SK-N-SH (cell line): ENCODE measurements at regions not wholly inside any gene's neighbourhood (a gene's known extent, or its start where the extent isn't known, plus 50 kb on each side); places are given as distances from the start of the nearest gene placed in this dataset.

Source experiments
- CTCF ChIA-PET: fragments of 300-600, 350-600 bp; formaldehyde crosslinking; extraction: SDS; loops from one replicate; lab custom pipeline; 2021; lab: Yijun Ruan, JAX
- POLR2A ChIA-PET: fragments of 350-600 bp; sonication (Branson Sonifier 250); formaldehyde crosslinking; extraction: SDS; loops from one replicate; lab custom pipeline; 2020; ENCODE audit warnings: antibody characterized with exemption, inconsistent platforms; lab: Yijun Ruan, JAX
- DNase-seq: peaks from one replicate; pipeline ENCODE4 v3.0.0; 2012
- H2AFZ ChIP-seq: fragments of 200-600 bp; sonication (generic); 2 replicates; pipeline ENCODE4 v1.8.1; 2016; ENCODE audit warnings: antibody characterized with exemption, mild to moderate bottlenecking, low read depth
- H3F3A ChIP-seq: fragments of 200-600 bp; sonication (generic); replicated peaks from 2 replicates; pipeline ENCODE3; 2016; ENCODE audit warnings: antibody characterized with exemption, mild to moderate bottlenecking; ENCODE audit not compliant: insufficient read depth
- H3K27ac ChIP-seq, 2 experiments: fragments of 200-500 bp in 1 of 2; fragments of 200-600 bp in 1 of 2; sonication (Bioruptor generic) in 1 of 2; sonication (generic), shearing (Covaris generic) in 1 of 2; 2 replicates each; pipeline versions ENCODE4 v1.5.1 to v1.6.1; 2014 to 2016; ENCODE audit warnings: low read depth in 2 of 2, inconsistent platforms in 1 of 2, low read length in 1 of 2, mild to moderate bottlenecking in 1 of 2, mixed read lengths in 1 of 2
- H3K27me3 ChIP-seq: fragments of 200-600 bp; sonication (generic), shearing (Covaris generic); 2 replicates; pipeline ENCODE4 v1.6.1; 2016; ENCODE audit warnings: mixed run types; ENCODE audit not compliant: insufficient read depth
- H3K36me3 ChIP-seq, 2 experiments: fragments of 200-500 bp in 1 of 2; fragments of 200-600 bp in 1 of 2; sonication (Bioruptor generic) in 1 of 2; sonication (generic) in 1 of 2; replicated peaks in 1 of 2; 2 replicates each; pipeline versions ENCODE3 to v1.5.1; 2014 to 2016; ENCODE audit warnings: low read length in 1 of 2, mild to moderate bottlenecking in 1 of 2; ENCODE audit not compliant: insufficient read depth in 2 of 2, control insufficient read depth in 1 of 2
- H3K4me1 ChIP-seq, 2 experiments: fragments of 200-500 bp in 1 of 2; fragments of 200-600 bp in 1 of 2; sonication (Bioruptor generic) in 1 of 2; sonication (generic), shearing (Covaris generic) in 1 of 2; 2 replicates each; pipeline versions ENCODE4 v1.5.1 to v1.6.1; 2014 to 2016; ENCODE audit warnings: low read depth in 1 of 2, low read length in 1 of 2, mixed run types in 1 of 2; ENCODE audit not compliant: insufficient read depth in 2 of 2, control insufficient read depth in 1 of 2
- H3K4me2 ChIP-seq: fragments of 200-600 bp; sonication (generic), shearing (Covaris generic); 2 replicates; pipeline ENCODE4 v1.6.1; 2017; ENCODE audit warnings: mixed run types
- H3K4me3 ChIP-seq, 2 experiments: fragments of 200-500 bp in 1 of 2; fragments of 200-600 bp in 1 of 2; sonication (Bioruptor generic) in 1 of 2; sonication (generic), shearing (Covaris generic) in 1 of 2; 2 replicates each; pipeline versions ENCODE4 v1.5.1 to v1.8.1; 2014 to 2016; ENCODE audit warnings: low read depth in 2 of 2, inconsistent platforms in 1 of 2, low read length in 1 of 2, mild to moderate bottlenecking in 1 of 2, mixed read lengths in 1 of 2, moderate library complexity in 1 of 2
- H3K79me2 ChIP-seq: fragments of 200-600 bp; sonication (generic); 2 replicates; pipeline ENCODE4 v1.8.1; 2017; ENCODE audit warnings: mild to moderate bottlenecking; ENCODE audit not compliant: insufficient read depth
- H3K9ac ChIP-seq: fragments of 200-600 bp; sonication (generic); 2 replicates; pipeline ENCODE4 v1.6.1; 2017; ENCODE audit warnings: mixed run types
- H3K9me2 ChIP-seq: fragments of 200-600 bp; sonication (generic); 2 replicates; pipeline ENCODE4 v1.6.1; 2017; ENCODE audit warnings: mixed run types
- H3K9me3 ChIP-seq: fragments of 200-600 bp; sonication (generic); 2 replicates; pipeline ENCODE4 v1.6.1; 2017; ENCODE audit warnings: mixed run types, mild to moderate bottlenecking, moderate library complexity
- H4K20me1 ChIP-seq: fragments of 200-600 bp; sonication (generic); 2 replicates; pipeline ENCODE4 v1.6.1; 2017; ENCODE audit warnings: mild to moderate bottlenecking, mixed run types; ENCODE audit not compliant: insufficient read depth
- CHD2 ChIP-seq: fragments of 150-350 bp; IDR thresholded peaks from 2 replicates; pipeline ENCODE4 v1.6.1; 2018; ENCODE audit warnings: low read length; ENCODE audit not compliant: partially characterized antibody
- ELF1 ChIP-seq: IDR thresholded peaks from 2 replicates; pipeline ENCODE4 v1.4.0; 2012
- FOXJ3 ChIP-seq: sonication (generic); formaldehyde crosslinking; IDR thresholded peaks from 2 replicates; pipeline ENCODE4 v1.5.1; 2020; ENCODE audit warnings: mild to moderate bottlenecking, missing genetic modification reagents
- MXI1 ChIP-seq: IDR thresholded peaks from 2 replicates; pipeline ENCODE4 v1.6.1; 2012; ENCODE audit warnings: mild to moderate bottlenecking, low read depth, low read length, improper control_type of control experiment
- NFIC ChIP-seq: IDR thresholded peaks from 2 replicates; pipeline ENCODE4 v1.4.0; 2012; ENCODE audit warnings: borderline replicate concordance
- NRF1 ChIP-seq: IDR thresholded peaks from 2 replicates; pipeline ENCODE4 v1.6.1; 2012; ENCODE audit warnings: low read depth, mild to moderate bottlenecking, low read length
- RAD21 ChIP-seq: IDR thresholded peaks from 2 replicates; pipeline ENCODE4 v1.6.1; 2012; ENCODE audit warnings: mild to moderate bottlenecking, low read length
- RCOR1 ChIP-seq: fragments of 150-350 bp; IDR thresholded peaks from 2 replicates; pipeline ENCODE4 v1.6.1; 2017; ENCODE audit warnings: antibody characterized with exemption, low read length
- SMC3 ChIP-seq: IDR thresholded peaks from 2 replicates; pipeline ENCODE4 v1.6.1; 2012; ENCODE audit warnings: low read depth, low read length, improper control_type of control experiment
- TAF1 ChIP-seq: IDR thresholded peaks from 2 replicates; pipeline ENCODE4 v1.6.1; 2012; ENCODE audit warnings: low read depth, mild to moderate bottlenecking, low read length, moderate library complexity, borderline replicate concordance
- TCF12 ChIP-seq: IDR thresholded peaks from 2 replicates; pipeline ENCODE4 v1.4.0; 2012
- WGBS: methylation state at CpG from one replicate; pipeline ENCODE4 v1.1.6; 2017; ENCODE audit warnings: low lambda C conversion rate; 5-methylcytosine and 5-hydroxymethylcytosine counted together
- TF ChIP-seq, protein P1 (sequence below): fragments of 150-350 bp; IDR thresholded peaks from 2 replicates; pipeline ENCODE4 v1.6.1; 2016; ENCODE audit warnings: mild to moderate bottlenecking, low read depth, low read length
- TF ChIP-seq, protein P2 (sequence below): fragments of 200-600 bp; sonication (generic); IDR thresholded peaks from 2 replicates; pipeline ENCODE4 v1.6.1; 2017; ENCODE audit warnings: antibody characterized with exemption, mild to moderate bottlenecking, moderate library complexity
- TF ChIP-seq, protein P3 (sequence below): IDR thresholded peaks from 2 replicates; pipeline ENCODE4 v1.4.0; 2012; ENCODE audit warnings: low read depth
- TF ChIP-seq, protein P4 (sequence below): IDR thresholded peaks from 2 replicates; pipeline ENCODE4 v1.4.0; 2012; ENCODE audit warnings: low read depth, borderline replicate concordance
- TF ChIP-seq, protein P5 (sequence below): fragments of 150-350 bp; IDR thresholded peaks from 2 replicates; pipeline ENCODE4 v1.6.1; 2017; ENCODE audit warnings: antibody characterized with exemption, low read length, low read depth, borderline replicate concordance

DNA sequence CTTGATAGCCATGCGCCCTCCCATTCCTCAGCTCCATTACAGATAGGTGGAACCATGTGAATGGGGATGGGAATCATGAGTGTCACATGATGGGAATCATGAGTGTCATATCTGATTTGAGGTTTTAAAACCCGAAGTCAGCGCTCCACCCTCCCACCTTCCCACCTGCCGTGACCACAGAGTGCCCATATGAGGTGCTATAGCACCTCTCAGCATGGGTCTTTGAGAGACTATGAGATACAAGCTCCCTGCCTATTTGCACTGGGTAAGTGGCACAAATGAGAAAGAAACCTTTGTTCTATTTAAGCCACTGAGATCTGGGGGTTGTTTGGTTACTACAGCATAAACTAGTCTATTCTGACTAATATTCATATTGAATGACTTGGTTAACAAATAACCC lies 78.5 kb upstream of the PTPRM start:
- ChIA-PET POLR2A (no interaction called here), CTCF (interaction anchor here (2.9 kb wide), 1 partner anchor 79 kb away, joined by 10 read pairs; the partner anchor contains the start of gene PTPRM)
- Histone ChIP-seq H3K9me2 (no peaks in the 10 kb centered on the region), H3K27ac (no peak overlapping the region), H3K79me2 (no peaks in the 10 kb centered on the region), H3F3A (no peaks in the 10 kb centered on the region), H2AFZ (no peak overlapping the region), H3K9ac (no peak overlapping the region), H3K4me2 (no peak overlapping the region), H3K9me3 (no peaks in the 10 kb centered on the region), H4K20me1 (no peaks in the 10 kb centered on the region), H3K4me3 (no peak overlapping the region), H3K27me3 (no peaks in the 10 kb centered on the region), H3K4me1 (no peaks in the 10 kb centered on the region), H3K36me3 (no peaks in the 10 kb centered on the region)
- TF ChIP-seq MXI1 (no peak), ELF1 (no peak), RCOR1 (no peak), NRF1 (no peak), CHD2 (no peak), TAF1 (no peak), TCF12 (no peak), SMC3 (no peak), NFIC (no peak)
- TF ChIP-seq, protein P1, sequence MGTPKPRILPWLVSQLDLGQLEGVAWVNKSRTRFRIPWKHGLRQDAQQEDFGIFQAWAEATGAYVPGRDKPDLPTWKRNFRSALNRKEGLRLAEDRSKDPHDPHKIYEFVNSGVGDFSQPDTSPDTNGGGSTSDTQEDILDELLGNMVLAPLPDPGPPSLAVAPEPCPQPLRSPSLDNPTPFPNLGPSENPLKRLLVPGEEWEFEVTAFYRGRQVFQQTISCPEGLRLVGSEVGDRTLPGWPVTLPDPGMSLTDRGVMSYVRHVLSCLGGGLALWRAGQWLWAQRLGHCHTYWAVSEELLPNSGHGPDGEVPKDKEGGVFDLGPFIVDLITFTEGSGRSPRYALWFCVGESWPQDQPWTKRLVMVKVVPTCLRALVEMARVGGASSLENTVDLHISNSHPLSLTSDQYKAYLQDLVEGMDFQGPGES, result no peak
- 13% methylated on average over 4 of the region's 4 CpGs for WGBS
- no peak for DNase-seq

DNA sequence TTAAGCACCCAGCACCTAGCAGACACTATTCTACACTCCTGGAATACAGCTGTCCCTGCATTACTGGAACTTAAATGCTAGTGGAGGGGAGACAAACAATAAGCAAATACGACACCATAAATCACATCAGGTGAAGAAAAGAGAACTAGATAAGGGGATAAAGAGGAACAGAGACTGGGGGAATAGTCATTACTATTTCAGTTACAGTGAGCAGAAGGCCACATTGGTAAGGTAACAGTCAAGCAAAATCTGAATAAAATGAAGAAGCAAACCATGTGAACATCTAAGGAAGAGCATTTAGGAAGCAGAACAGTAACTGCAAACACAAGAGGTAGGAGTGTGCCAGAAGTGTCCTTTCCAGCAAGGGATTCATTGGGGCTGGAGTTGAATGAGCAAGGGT lies 77.0 kb upstream of the PTPRM start:
- H3K27me3 ChIP-seq, result no peaks in the 10 kb centered on the region
- H4K20me1 ChIP-seq, result no peaks in the 10 kb centered on the region
- H3K4me3 ChIP-seq, result no peak overlapping the region
- CTCF ChIA-PET, result no interaction called here
- no peaks in the 10 kb centered on the region for H3K36me3 ChIP-seq
- WGBS, result 45% methylated on average over 1 of the region's 1 CpG
- DNase-seq, result no peak
- no peak for TF ChIP-seq FOXJ3
- TF ChIP-seq NFIC, result no peak
- TF ChIP-seq, protein P2, sequence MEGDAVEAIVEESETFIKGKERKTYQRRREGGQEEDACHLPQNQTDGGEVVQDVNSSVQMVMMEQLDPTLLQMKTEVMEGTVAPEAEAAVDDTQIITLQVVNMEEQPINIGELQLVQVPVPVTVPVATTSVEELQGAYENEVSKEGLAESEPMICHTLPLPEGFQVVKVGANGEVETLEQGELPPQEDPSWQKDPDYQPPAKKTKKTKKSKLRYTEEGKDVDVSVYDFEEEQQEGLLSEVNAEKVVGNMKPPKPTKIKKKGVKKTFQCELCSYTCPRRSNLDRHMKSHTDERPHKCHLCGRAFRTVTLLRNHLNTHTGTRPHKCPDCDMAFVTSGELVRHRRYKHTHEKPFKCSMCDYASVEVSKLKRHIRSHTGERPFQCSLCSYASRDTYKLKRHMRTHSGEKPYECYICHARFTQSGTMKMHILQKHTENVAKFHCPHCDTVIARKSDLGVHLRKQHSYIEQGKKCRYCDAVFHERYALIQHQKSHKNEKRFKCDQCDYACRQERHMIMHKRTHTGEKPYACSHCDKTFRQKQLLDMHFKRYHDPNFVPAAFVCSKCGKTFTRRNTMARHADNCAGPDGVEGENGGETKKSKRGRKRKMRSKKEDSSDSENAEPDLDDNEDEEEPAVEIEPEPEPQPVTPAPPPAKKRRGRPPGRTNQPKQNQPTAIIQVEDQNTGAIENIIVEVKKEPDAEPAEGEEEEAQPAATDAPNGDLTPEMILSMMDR, result no peak
- TF ChIP-seq, protein P3, sequence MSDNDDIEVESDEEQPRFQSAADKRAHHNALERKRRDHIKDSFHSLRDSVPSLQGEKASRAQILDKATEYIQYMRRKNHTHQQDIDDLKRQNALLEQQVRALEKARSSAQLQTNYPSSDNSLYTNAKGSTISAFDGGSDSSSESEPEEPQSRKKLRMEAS, result no peak
- no peak for TF ChIP-seq RAD21
- TF ChIP-seq, protein P4, sequence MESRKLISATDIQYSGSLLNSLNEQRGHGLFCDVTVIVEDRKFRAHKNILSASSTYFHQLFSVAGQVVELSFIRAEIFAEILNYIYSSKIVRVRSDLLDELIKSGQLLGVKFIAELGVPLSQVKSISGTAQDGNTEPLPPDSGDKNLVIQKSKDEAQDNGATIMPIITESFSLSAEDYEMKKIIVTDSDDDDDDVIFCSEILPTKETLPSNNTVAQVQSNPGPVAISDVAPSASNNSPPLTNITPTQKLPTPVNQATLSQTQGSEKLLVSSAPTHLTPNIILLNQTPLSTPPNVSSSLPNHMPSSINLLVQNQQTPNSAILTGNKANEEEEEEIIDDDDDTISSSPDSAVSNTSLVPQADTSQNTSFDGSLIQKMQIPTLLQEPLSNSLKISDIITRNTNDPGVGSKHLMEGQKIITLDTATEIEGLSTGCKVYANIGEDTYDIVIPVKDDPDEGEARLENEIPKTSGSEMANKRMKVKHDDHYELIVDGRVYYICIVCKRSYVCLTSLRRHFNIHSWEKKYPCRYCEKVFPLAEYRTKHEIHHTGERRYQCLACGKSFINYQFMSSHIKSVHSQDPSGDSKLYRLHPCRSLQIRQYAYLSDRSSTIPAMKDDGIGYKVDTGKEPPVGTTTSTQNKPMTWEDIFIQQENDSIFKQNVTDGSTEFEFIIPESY, result no peak
- TF ChIP-seq, protein P5, sequence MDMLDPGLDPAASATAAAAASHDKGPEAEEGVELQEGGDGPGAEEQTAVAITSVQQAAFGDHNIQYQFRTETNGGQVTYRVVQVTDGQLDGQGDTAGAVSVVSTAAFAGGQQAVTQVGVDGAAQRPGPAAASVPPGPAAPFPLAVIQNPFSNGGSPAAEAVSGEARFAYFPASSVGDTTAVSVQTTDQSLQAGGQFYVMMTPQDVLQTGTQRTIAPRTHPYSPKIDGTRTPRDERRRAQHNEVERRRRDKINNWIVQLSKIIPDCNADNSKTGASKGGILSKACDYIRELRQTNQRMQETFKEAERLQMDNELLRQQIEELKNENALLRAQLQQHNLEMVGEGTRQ, result no peak
- H3K27ac ChIP-seq, result no peak overlapping the region
- H3F3A ChIP-seq, result no peaks in the 10 kb centered on the region
- no peaks in the 10 kb centered on the region for H3K9me2 ChIP-seq
- no peaks in the 10 kb centered on the region for H3K9me3 ChIP-seq
- no peaks in the 10 kb centered on the region for H3K79me2 ChIP-seq
- H3K4me1 ChIP-seq, result no peaks in the 10 kb centered on the region
- H3K4me2 ChIP-seq, result no peak overlapping the region
- POLR2A ChIA-PET, result no interaction called here
- no peak overlapping the region for H2AFZ ChIP-seq
- H3K9ac ChIP-seq, result no peak overlapping the region
